Parathyroid adenoma (tissue), 2 donors: ENCODE measurements at regions not wholly inside any gene's neighbourhood (a gene's known extent, or its start where the extent isn't known, plus 50 kb on each side); places are given as distances from the start of the nearest gene placed in this dataset.

Experiments used
- H2AFZ ChIP-seq: fragments of 300-600 bp; sonication (generic); one replicate; pipeline ENCODE4 v1.7.0; 2017; ENCODE audit warnings: antibody characterized with exemption, mild to moderate bottlenecking
- H3K27ac ChIP-seq: fragments of 300-600 bp; sonication (generic); one replicate; pipeline ENCODE4 v1.7.0; 2017
- H3K27me3 ChIP-seq: fragments of 300-600 bp; sonication (generic); one replicate; pipeline ENCODE4 v1.7.0; 2017; ENCODE audit warnings: low read length; ENCODE audit not compliant: control insufficient read depth, insufficient read depth
- H3K36me3 ChIP-seq: fragments of 300-600 bp; sonication (generic); one replicate; pipeline ENCODE4 v1.7.0; 2017; ENCODE audit warnings: low read length; ENCODE audit not compliant: control insufficient read depth, insufficient read depth
- H3K4me1 ChIP-seq: fragments of 300-600 bp; sonication (generic); one replicate; pipeline ENCODE4 v1.7.0; 2017; ENCODE audit warnings: control low read depth
- H3K4me2 ChIP-seq: fragments of 300-600 bp; sonication (generic); one replicate; pipeline ENCODE4 v1.7.0; 2017; ENCODE audit warnings: low read length
- H3K4me3 ChIP-seq: fragments of 300-600 bp; sonication (generic); one replicate; pipeline ENCODE4 v1.7.0; 2017; ENCODE audit warnings: low read depth, low read length
- H3K79me2 ChIP-seq: fragments of 300-600 bp; sonication (generic); one replicate; pipeline ENCODE4 v1.7.0; 2017; ENCODE audit warnings: control low read depth
- H3K9ac ChIP-seq: fragments of 300-600 bp; sonication (generic); one replicate; pipeline ENCODE4 v1.7.0; 2017; ENCODE audit warnings: mild to moderate bottlenecking
- H3K9me3 ChIP-seq: fragments of 300-600 bp; sonication (generic); one replicate; pipeline ENCODE4 v1.7.0; 2017; ENCODE audit warnings: low read length; ENCODE audit not compliant: control insufficient read depth
- CTCF ChIP-seq: fragments of 300-600 bp; sonication (generic); IDR thresholded peaks from one replicate; pipeline ENCODE4 v1.7.0; 2017; ENCODE audit warnings: antibody characterized with exemption, mild to moderate bottlenecking
- donor health status: primary hyperparathyroidism.

- no peak overlapping the region for H3K27ac ChIP-seq
- TF ChIP-seq CTCF = no peak
Observed at GRCh38 chr6:167396659-167397490, 72.0 kb downstream of the TTLL2 start.

GRCh38 chr6:167397712-167398111 lies 72.8 kb downstream of the TTLL2 start:
- H3K9me3 ChIP-seq = no peaks in the 10 kb centered on the region
- no peaks in the 10 kb centered on the region for H3K36me3 ChIP-seq
- H3K4me3 ChIP-seq = no peak overlapping the region
- H3K9ac ChIP-seq = no peak overlapping the region
- TF ChIP-seq CTCF = no peak
- no peak overlapping the region for H3K27ac ChIP-seq
- no peaks in the 10 kb centered on the region for H3K27me3 ChIP-seq
- no peak overlapping the region for H2AFZ ChIP-seq
- no peaks in the 10 kb centered on the region for H3K79me2 ChIP-seq
- no peak overlapping the region for H3K4me2 ChIP-seq
- H3K4me1 ChIP-seq = no peaks in the 10 kb centered on the region

More at GRCh38 chr6:167396659-167397490, 72.0 kb downstream of the TTLL2 start:
- no peaks in the 10 kb centered on the region for H3K4me1 ChIP-seq
- no peak overlapping the region for H3K4me3 ChIP-seq
- H3K36me3 ChIP-seq = no peaks in the 10 kb centered on the region
- H3K79me2 ChIP-seq = no peaks in the 10 kb centered on the region
- no peaks in the 10 kb centered on the region for H3K27me3 ChIP-seq
- no peak overlapping the region for H3K4me2 ChIP-seq
- no peak overlapping the region for H3K9ac ChIP-seq
- no peak overlapping the region for H2AFZ ChIP-seq
- H3K9me3 ChIP-seq = no peaks in the 10 kb centered on the region

GRCh38 chr6:167398214-167399050 lies 73.5 kb downstream of the TTLL2 start:
- TF ChIP-seq CTCF = no peak
- Histone ChIP-seq H3K27ac (no peak overlapping the region), H2AFZ (no peak overlapping the region), H3K4me1 (no peaks in the 10 kb centered on the region), H3K9me3 (no peaks in the 10 kb centered on the region), H3K4me2 (no peak overlapping the region), H3K79me2 (no peaks in the 10 kb centered on the region), H3K36me3 (no peaks in the 10 kb centered on the region), H3K9ac (no peak overlapping the region), H3K27me3 (no peaks in the 10 kb centered on the region), H3K4me3 (no peak overlapping the region)

- Histone ChIP-seq H3K9me3 (no peaks in the 10 kb centered on the region), H3K79me2 (no peaks in the 10 kb centered on the region), H3K27ac (no peak overlapping the region), H2AFZ (no peak overlapping the region), H3K4me2 (no peak overlapping the region), H3K36me3 (no peaks in the 10 kb centered on the region), H3K4me1 (no peaks in the 10 kb centered on the region), H3K9ac (no peak overlapping the region), H3K4me3 (no peak overlapping the region), H3K27me3 (no peaks in the 10 kb centered on the region)
- no peak for TF ChIP-seq CTCF
Observed at GRCh38 chr6:167399051-167399387, 74.1 kb downstream of the TTLL2 start.
